ENCODE measurements at regions not wholly inside any gene's neighbourhood (a gene's known extent, or its start where the extent isn't known, plus 50 kb on each side); places are given as distances from the start of the nearest gene placed in this dataset.

DNA sequence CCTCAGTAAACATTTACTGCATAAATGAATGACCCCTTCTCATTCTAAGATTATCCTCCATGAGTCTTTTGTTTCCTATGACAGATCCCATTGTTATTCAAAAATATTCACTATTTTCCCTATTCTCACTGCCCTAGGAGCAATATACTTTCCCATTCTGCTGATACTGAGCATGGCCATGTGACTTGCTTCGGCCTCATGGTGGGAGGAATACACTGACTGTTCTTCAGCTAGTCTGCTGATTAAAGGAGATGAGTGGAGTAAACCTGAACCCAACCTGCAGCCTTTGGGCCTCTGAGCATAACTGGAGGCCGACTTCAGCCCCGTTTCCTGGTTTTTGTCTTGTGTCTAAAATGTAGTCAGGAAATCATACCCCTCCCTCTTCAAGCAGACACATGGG lies 531.8 kb upstream of the SALL1 start:
- Histone ChIP-seq H3K27ac (ENCODE audit: insufficient read depth, low read depth, low read length) (no peak overlapping the region), H3K9ac (replicated peaks; ENCODE audit: extremely low read depth, insufficient read depth, low read length) (no peak overlapping the region), H3K9me1 (replicated peaks; ENCODE audit: control insufficient read depth, extremely low read depth, insufficient read depth, low read length) (no peaks in the 10 kb centered on the region), H4K20me1 (replicated peaks; ENCODE audit: control insufficient read depth, extremely low read depth, insufficient read depth, low read length) (no peaks in the 10 kb centered on the region), H3K4me2 (ENCODE audit: insufficient read depth, low read length) (no peak overlapping the region), H3K9me3 (replicated peaks; ENCODE audit: control insufficient read depth, insufficient read depth, low read length) (peaks cover 2% of the 10 kb centered on the region), H3K36me3 (ENCODE audit: control insufficient read depth in 2 of 2, extremely low read depth in 1 of 2, insufficient read depth in 2 of 2, low read length in 2 of 2) (no peaks in the 10 kb centered on the region), H3K27me3 (ENCODE audit: control insufficient read depth in 2 of 2, insufficient read depth in 2 of 2, low read length in 2 of 2) (no peaks in the 10 kb centered on the region), H3K4me1 (ENCODE audit: control insufficient read depth, extremely low read depth, insufficient read depth, low read length) (no peaks in the 10 kb centered on the region), H3K4me3 (replicated peaks in 1 of 3; ENCODE audit: insufficient read depth in 1 of 3, low read depth in 1 of 3, low read length in 3 of 3) (no peak overlapping the region), H3K79me2 (ENCODE audit: control insufficient read depth, insufficient read depth, low read length) (no peaks in the 10 kb centered on the region), H2AFZ (ENCODE audit: low read depth, low read length) (no peak overlapping the region)
- BruUV-seq (replicated peaks), result no TSS peak
- CTCF ChIA-PET, result no interaction called here
- no peak for FAIRE-seq
- intact Hi-C loops (cut with micrococcal nuclease), result no loop called here
- POLR2A ChIA-PET, result no interaction called here
- dilution Hi-C loops (cut with MboI; ENCODE audit: extremely low pct_ligation_motif_present, low sequenced_read_pairs), result no loop called here
- no peak for DNase-seq (ENCODE audit: low read depth, low spot score)
- no peak for TF ChIP-seq EZH2 (IDR thresholded peaks at IDR 0.05; ENCODE audit: borderline replicate concordance, low read depth, low read length, severe bottlenecking)
- no peak for TF ChIP-seq POLR2A (IDR thresholded peaks at IDR 0.05; ENCODE audit: low read depth, low read length)
- no peak for TF ChIP-seq POLR2AphosphoS5 (IDR thresholded peaks at IDR 0.05; ENCODE audit: insufficient read depth, low read depth, low read length)
- no peak for TF ChIP-seq JUN (IDR thresholded peaks at IDR 0.05; ENCODE audit: borderline replicate concordance, insufficient read depth, insufficient read length, low read depth)
- no peak for TF ChIP-seq GATA2 (IDR thresholded peaks at IDR 0.05; ENCODE audit: insufficient read depth, insufficient read length, low read depth, low read length)
- TF ChIP-seq FOS (IDR thresholded peaks at IDR 0.05; ENCODE audit: borderline replicate concordance, insufficient read depth, low read length), result no peak
- TF ChIP-seq, protein P1, sequence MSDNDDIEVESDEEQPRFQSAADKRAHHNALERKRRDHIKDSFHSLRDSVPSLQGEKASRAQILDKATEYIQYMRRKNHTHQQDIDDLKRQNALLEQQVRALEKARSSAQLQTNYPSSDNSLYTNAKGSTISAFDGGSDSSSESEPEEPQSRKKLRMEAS (IDR thresholded peaks at IDR 0.05; ENCODE audit: insufficient read depth, insufficient read length), result no peak
- TF ChIP-seq, protein P2, sequence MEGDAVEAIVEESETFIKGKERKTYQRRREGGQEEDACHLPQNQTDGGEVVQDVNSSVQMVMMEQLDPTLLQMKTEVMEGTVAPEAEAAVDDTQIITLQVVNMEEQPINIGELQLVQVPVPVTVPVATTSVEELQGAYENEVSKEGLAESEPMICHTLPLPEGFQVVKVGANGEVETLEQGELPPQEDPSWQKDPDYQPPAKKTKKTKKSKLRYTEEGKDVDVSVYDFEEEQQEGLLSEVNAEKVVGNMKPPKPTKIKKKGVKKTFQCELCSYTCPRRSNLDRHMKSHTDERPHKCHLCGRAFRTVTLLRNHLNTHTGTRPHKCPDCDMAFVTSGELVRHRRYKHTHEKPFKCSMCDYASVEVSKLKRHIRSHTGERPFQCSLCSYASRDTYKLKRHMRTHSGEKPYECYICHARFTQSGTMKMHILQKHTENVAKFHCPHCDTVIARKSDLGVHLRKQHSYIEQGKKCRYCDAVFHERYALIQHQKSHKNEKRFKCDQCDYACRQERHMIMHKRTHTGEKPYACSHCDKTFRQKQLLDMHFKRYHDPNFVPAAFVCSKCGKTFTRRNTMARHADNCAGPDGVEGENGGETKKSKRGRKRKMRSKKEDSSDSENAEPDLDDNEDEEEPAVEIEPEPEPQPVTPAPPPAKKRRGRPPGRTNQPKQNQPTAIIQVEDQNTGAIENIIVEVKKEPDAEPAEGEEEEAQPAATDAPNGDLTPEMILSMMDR (IDR thresholded peaks at IDR 0.05; ENCODE audit: extremely low read depth in 1 of 2, insufficient read depth in 1 of 2, low read depth in 1 of 2, low read length in 2 of 2), result no peak
- no peak for TF ChIP-seq MYC (IDR thresholded peaks at IDR 0.05; ENCODE audit: low read depth, low read length)

Data from endothelial cell of umbilical vein (primary cell).